NCI-H2107 treated with DMSO at 0.1 percent for 48 hours (cell line): ENCODE measurements at regions not wholly inside any gene's neighbourhood (a gene's known extent, or its start where the extent isn't known, plus 50 kb on each side); places are given as distances from the start of the nearest gene placed in this dataset.

Experiments
- DNase-seq: peaks from one replicate; lab custom pipeline; 2025; ENCODE audit not compliant: unreplicated experiment; lab: John Stamatoyannopoulos, UW

GRCh38 chr2:150567771-150568301, 80.4 kb upstream of the RND3 start:
- DNase-seq = no peak

- DNase-seq = no peak
Observed at GRCh38 chr2:150566289-150566688, 78.8 kb upstream of the RND3 start.

- no peak for DNase-seq
Observed at GRCh38 chr2:150561076-150561475, 73.6 kb upstream of the RND3 start.

GRCh38 chr2:150557020-150557600, 69.6 kb upstream of the RND3 start:
- no peak for DNase-seq

- DNase-seq = no peak
Observed at GRCh38 chr2:150555611-150556356, 68.3 kb upstream of the RND3 start.

- DNase-seq = no peak
Observed at GRCh38 chr2:150554046-150554445, 66.6 kb upstream of the RND3 start.

- DNase-seq = no peak
Observed at GRCh38 chr2:150552041-150552820, 64.8 kb upstream of the RND3 start.

GRCh38 chr2:150549381-150549780, 61.9 kb upstream of the RND3 start:
- no peak for DNase-seq

GRCh38 chr2:150548527-150548926, 61.1 kb upstream of the RND3 start:
- no peak for DNase-seq

GRCh38 chr2:150545916-150546315, 58.4 kb upstream of the RND3 start:
- DNase-seq = no peak

GRCh38 chr2:150544731-150545130, 57.3 kb upstream of the RND3 start:
- DNase-seq = no peak

- DNase-seq = no peak
Observed at GRCh38 chr2:150542692-150543091, 55.2 kb upstream of the RND3 start.

GRCh38 chr2:150542172-150542571, 54.7 kb upstream of the RND3 start:
- DNase-seq = no peak

- DNase-seq = no peak
Observed at GRCh38 chr2:150538651-150539201, 51.3 kb upstream of the RND3 start.
